PC-3 (cell line): ENCODE measurements at regions not wholly inside any gene's neighbourhood (a gene's known extent, or its start where the extent isn't known, plus 50 kb on each side); places are given as distances from the start of the nearest gene placed in this dataset.

Experiments
- ATAC-seq: fragments of 200-7000 bp; cut with Tn5 transposase; 2 replicates; pipeline ENCODE4 v1.9.1; 2020; ENCODE audit warnings: mild to moderate bottlenecking, moderate library complexity
- BruUV-seq: library from RNA; stranded (reverse); fragments of 400-500 nt; replicated peaks from 2 replicates; lab custom pipeline; 2021; lab: Mats Ljungman, UMichigan
- CTCF ChIA-PET: fragments of 300-600 bp; sonication (Branson Sonifier 250); formaldehyde crosslinking; loops from one replicate; lab custom pipeline; 2022; ENCODE audit warnings: antibody characterized with exemption; lab: Charles Lee
- POLR2A ChIA-PET: fragments of 300-600 bp; sonication (Branson Sonifier 250); formaldehyde crosslinking; loops from one replicate; lab custom pipeline; 2022; ENCODE audit warnings: antibody characterized with exemption; ENCODE audit not compliant: unreplicated experiment; lab: Charles Lee
- DNase-seq: peaks from one replicate; pipeline ENCODE4 v3.0.0-alpha.2; 2015
- H2AFZ ChIP-seq: fragments of 300-600 bp; sonication (generic); 2 replicates; pipeline ENCODE4 v1.6.0; 2016; ENCODE audit warnings: antibody characterized with exemption, low read length
- H3F3A ChIP-seq: fragments of 300-600 bp; sonication (generic); one replicate; pipeline ENCODE4 v1.6.0; 2017; ENCODE audit warnings: antibody characterized with exemption, low read length, control low read depth, mild to moderate bottlenecking; ENCODE audit not compliant: unreplicated experiment
- H3K27ac ChIP-seq: fragments of 300-600 bp; sonication (generic); 2 replicates; pipeline ENCODE4 v1.5.1; 2016; ENCODE audit warnings: mild to moderate bottlenecking, low read length
- H3K27me3 ChIP-seq: fragments of 300-600 bp; sonication (generic); 2 replicates; pipeline ENCODE4 v1.6.1; 2016; ENCODE audit warnings: low read length, mixed read lengths
- H3K36me3 ChIP-seq: fragments of 300-600 bp; sonication (generic); 2 replicates; pipeline ENCODE4 v1.6.1; 2016; ENCODE audit warnings: low read depth, mixed run types, low read length, mixed read lengths
- H3K4me1 ChIP-seq: fragments of 300-600 bp; sonication (generic); 2 replicates; pipeline ENCODE4 v1.5.1; 2016; ENCODE audit warnings: low read length; ENCODE audit not compliant: insufficient read depth
- H3K4me2 ChIP-seq: fragments of 300-600 bp; sonication (generic); 2 replicates; pipeline ENCODE4 v1.6.0; 2016; ENCODE audit warnings: low read length
- H3K4me3 ChIP-seq: fragments of 300-600 bp; sonication (generic); 2 replicates; pipeline ENCODE4 v1.5.1; 2016; ENCODE audit warnings: mild to moderate bottlenecking, low read length, mixed read lengths
- H3K79me2 ChIP-seq: fragments of 300-600 bp; sonication (generic); 2 replicates; pipeline ENCODE4 v1.6.1; 2017; ENCODE audit warnings: low read length, mixed read lengths
- H3K9ac ChIP-seq: fragments of 300-600 bp; sonication (generic); 2 replicates; pipeline ENCODE4 v1.6.0; 2016; ENCODE audit warnings: mild to moderate bottlenecking, low read length
- H3K9me2 ChIP-seq: fragments of 300-600 bp; sonication (generic); replicated peaks from 2 replicates; pipeline ENCODE4 v1.6.1; 2016; ENCODE audit warnings: mixed run types, low read length, mixed read lengths
- H3K9me3 ChIP-seq: fragments of 300-600 bp; sonication (generic); 2 replicates; pipeline ENCODE4 v1.6.1; 2016; ENCODE audit warnings: low read length, mixed read lengths
- H4K20me1 ChIP-seq: fragments of 300-600 bp; sonication (generic); 2 replicates; pipeline ENCODE4 v1.6.1; 2016; ENCODE audit warnings: low read length, mixed read lengths
- EZH2 ChIP-seq: fragments of 300-600 bp; sonication (generic); IDR thresholded peaks from one replicate; pipeline ENCODE4 v1.6.1; 2017; ENCODE audit warnings: antibody characterized with exemption, mild to moderate bottlenecking, low read length; ENCODE audit not compliant: unreplicated experiment
- EZH2phosphoT487 ChIP-seq: fragments of 300-600 bp; sonication (generic); IDR thresholded peaks from 2 replicates; pipeline ENCODE4 v1.6.1; 2018; ENCODE audit warnings: mild to moderate bottlenecking, antibody characterized with exemption, low read length, borderline replicate concordance
- intact Hi-C: fragments of 100-400 bp; cut with micrococcal nuclease; formaldehyde crosslinking; loops from 2 replicates; pipeline ENCODE4 v1.9.0; 2023
- TF ChIP-seq, protein P1 (sequence below): fragments of 300-600 bp; sonication (generic); conservative IDR thresholded peaks from 2 replicates; pipeline ENCODE4 v1.5.1; 2017; ENCODE audit warnings: antibody characterized with exemption, low read depth, mild to moderate bottlenecking, low read length

DNA sequence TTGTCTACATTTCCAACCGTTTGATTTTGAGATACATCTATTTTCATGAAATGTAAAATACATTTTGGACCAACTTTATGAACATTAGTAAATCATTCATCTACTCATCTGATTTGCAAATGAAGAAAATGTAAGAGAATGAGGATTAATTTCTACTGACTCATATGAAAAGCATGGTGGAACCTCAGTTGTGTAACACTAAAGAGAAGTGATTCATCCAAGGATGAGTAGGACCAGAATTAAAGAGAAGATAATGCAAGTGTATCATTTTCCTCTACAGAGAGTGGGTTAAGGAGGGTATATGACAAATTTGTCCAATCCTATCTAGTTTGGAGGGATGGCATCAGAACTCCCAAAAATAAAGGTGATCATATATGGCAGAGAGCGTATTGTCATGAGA lies 1967.6 kb downstream of the MRPL39 start:
- ATAC-seq (no peak), DNase-seq (peak; percentile 37)
- Histone ChIP-seq H3K27me3 (no peaks in the 10 kb centered on the region), H3F3A (no peaks in the 10 kb centered on the region), H3K79me2 (no peaks in the 10 kb centered on the region), H3K4me3 (no peak overlapping the region), H3K9me3 (no peaks in the 10 kb centered on the region), H3K4me2 (no peak overlapping the region), H3K9ac (no peak overlapping the region), H3K9me2 (no peaks in the 10 kb centered on the region), H2AFZ (no peak overlapping the region), H4K20me1 (0 out of 2 replicates have a peak, but pooled peaks cover 4% of the 10 kb centered on the region), H3K4me1 (no peaks in the 10 kb centered on the region), H3K27ac (no peak overlapping the region), H3K36me3 (no peaks in the 10 kb centered on the region)
- no TSS peak for BruUV-seq
- no peak for TF ChIP-seq EZH2
- TF ChIP-seq, protein P1, sequence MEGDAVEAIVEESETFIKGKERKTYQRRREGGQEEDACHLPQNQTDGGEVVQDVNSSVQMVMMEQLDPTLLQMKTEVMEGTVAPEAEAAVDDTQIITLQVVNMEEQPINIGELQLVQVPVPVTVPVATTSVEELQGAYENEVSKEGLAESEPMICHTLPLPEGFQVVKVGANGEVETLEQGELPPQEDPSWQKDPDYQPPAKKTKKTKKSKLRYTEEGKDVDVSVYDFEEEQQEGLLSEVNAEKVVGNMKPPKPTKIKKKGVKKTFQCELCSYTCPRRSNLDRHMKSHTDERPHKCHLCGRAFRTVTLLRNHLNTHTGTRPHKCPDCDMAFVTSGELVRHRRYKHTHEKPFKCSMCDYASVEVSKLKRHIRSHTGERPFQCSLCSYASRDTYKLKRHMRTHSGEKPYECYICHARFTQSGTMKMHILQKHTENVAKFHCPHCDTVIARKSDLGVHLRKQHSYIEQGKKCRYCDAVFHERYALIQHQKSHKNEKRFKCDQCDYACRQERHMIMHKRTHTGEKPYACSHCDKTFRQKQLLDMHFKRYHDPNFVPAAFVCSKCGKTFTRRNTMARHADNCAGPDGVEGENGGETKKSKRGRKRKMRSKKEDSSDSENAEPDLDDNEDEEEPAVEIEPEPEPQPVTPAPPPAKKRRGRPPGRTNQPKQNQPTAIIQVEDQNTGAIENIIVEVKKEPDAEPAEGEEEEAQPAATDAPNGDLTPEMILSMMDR, result no peak
- ChIA-PET CTCF (no interaction called here), POLR2A (no interaction called here)
- intact Hi-C loops, result no loop called here

DNA sequence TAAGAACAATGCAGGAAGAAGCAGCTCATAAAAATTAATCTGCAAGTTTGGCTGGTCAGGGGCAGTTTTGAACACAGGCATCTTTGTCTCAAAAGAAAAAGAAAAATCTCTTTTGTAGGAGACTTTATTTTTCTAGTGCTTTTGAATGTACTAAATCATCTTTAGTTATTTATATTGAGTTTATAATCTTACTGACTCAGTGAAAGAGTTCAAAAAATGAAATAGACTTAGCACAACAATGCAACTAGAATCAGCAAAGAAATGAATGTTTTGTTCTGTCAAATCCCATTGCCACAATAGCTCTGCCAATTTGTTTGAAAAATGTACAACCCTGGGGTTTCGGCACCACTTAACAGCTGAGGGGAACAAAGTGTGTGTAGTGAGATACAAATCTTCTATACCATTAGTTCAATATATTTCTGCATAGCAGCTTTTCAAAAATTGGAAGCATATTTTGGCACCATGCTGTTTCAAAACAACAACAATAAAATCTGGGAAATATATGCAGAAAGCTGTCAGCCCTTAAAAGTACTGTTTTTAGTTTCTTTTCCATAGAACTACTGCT lies 1969.1 kb downstream of the MRPL39 start:
- Histone ChIP-seq H3K36me3 (no peaks in the 10 kb centered on the region), H3K9me3 (no peaks in the 10 kb centered on the region), H3K4me2 (no peak overlapping the region), H4K20me1 (0 out of 2 replicates have a peak, but pooled peaks cover 4% of the 10 kb centered on the region), H3K27ac (no peak overlapping the region), H3K9me2 (no peaks in the 10 kb centered on the region), H3K4me3 (no peak overlapping the region), H2AFZ (no peak overlapping the region), H3K4me1 (no peaks in the 10 kb centered on the region), H3F3A (no peaks in the 10 kb centered on the region), H3K79me2 (no peaks in the 10 kb centered on the region), H3K9ac (no peak overlapping the region), H3K27me3 (no peaks in the 10 kb centered on the region)
- DNase-seq, result no peak
- BruUV-seq, result no TSS peak
- ChIA-PET POLR2A (no interaction called here), CTCF (no interaction called here)
- intact Hi-C loops, result no loop called here
- no peak for TF ChIP-seq EZH2
- TF ChIP-seq EZH2phosphoT487, result no peak
- TF ChIP-seq, protein P1, result no peak
- no peak for ATAC-seq

DNA sequence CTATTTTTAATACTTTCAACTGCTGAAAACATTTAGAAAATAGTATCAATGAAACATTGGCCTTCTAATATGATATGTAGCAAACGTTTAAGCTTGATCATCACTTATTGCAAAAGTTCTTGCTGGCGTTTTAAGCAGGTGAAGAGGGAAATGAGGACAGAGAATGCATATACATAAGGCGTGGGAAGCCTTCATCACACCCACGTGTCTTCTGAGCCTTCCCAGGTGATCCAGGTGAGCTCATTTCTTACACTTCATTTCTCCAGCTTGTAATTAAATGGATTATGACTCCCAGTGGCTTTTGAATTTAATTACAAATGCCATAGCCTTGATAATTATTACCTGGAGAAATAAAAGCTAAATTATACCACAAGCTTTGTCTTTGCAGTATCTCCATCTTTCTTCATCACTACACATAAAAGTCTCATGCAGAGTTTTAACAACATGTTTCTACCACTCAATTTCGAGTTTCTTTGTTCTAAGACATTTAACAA lies 1973.8 kb downstream of the MRPL39 start:
- intact Hi-C loops, result no loop called here
- POLR2A ChIA-PET, result no interaction called here

More for the DNA sequence above, 1973.8 kb downstream of the MRPL39 start:
- no TSS peak for BruUV-seq
- Histone ChIP-seq H3K9me3 (no peaks in the 10 kb centered on the region), H3K27me3 (no peaks in the 10 kb centered on the region), H3K4me1 (no peaks in the 10 kb centered on the region), H3F3A (no peaks in the 10 kb centered on the region), H3K4me2 (no peak overlapping the region), H3K79me2 (no peaks in the 10 kb centered on the region), H3K27ac (no peak overlapping the region), H3K9ac (no peak overlapping the region), H4K20me1 (no peaks in the 10 kb centered on the region), H2AFZ (no peak overlapping the region), H3K9me2 (no peaks in the 10 kb centered on the region), H3K36me3 (no peaks in the 10 kb centered on the region), H3K4me3 (no peak overlapping the region)
- DNase-seq, result no peak
- CTCF ChIA-PET, result no interaction called here
- no peak for TF ChIP-seq EZH2phosphoT487
- TF ChIP-seq, protein P1, result no peak
- ATAC-seq, result no peak
